ENCODE measurements at regions not wholly inside any gene's neighbourhood (a gene's known extent, or its start where the extent isn't known, plus 50 kb on each side); places are given as distances from the start of the nearest gene placed in this dataset.

GRCh38 chr3:3503411-3503810, 295.8 kb upstream of the LRRN1 start:
- no peaks in the 10 kb centered on the region for H3K4me1 Mint-ChIP-seq (ENCODE audit: insufficient read depth, unreplicated experiment)
- intact Hi-C loops (cut with micrococcal nuclease) = no loop called here
- ChIA-PET POLR2A (no interaction called here), CTCF (no interaction called here)
- no peaks in the 10 kb centered on the region for H3K9me3 Mint-ChIP-seq (ENCODE audit: unreplicated experiment)
- TF ChIP-seq CTCF (IDR thresholded peaks at IDR 0.05; ENCODE audit: unreplicated experiment) = no peak
- DNase-seq (ENCODE audit: unreplicated experiment) = no peak
- H3K27me3 Mint-ChIP-seq (ENCODE audit: insufficient read depth, unreplicated experiment) = peaks cover 19% of the 10 kb centered on the region
- no peaks in the 10 kb centered on the region for H3K36me3 Mint-ChIP-seq (ENCODE audit: insufficient read depth, unreplicated experiment)
- H3K27ac Mint-ChIP-seq (ENCODE audit: low read depth, unreplicated experiment) = no peak overlapping the region
- BruUV-seq (replicated peaks) = no TSS peak
- no peak overlapping the region for H3K4me3 Mint-ChIP-seq (ENCODE audit: unreplicated experiment)

GRCh38 chr3:3499987-3500386, 299.2 kb upstream of the LRRN1 start:
- H3K4me1 Mint-ChIP-seq (ENCODE audit: insufficient read depth, unreplicated experiment) = no peaks in the 10 kb centered on the region
- intact Hi-C loops (cut with micrococcal nuclease) = loop anchor here (10.0 kb wide), 1 partner anchor 495 kb away; no protein-coding TSS in a partner anchor
- H3K36me3 Mint-ChIP-seq (ENCODE audit: insufficient read depth, unreplicated experiment) = no peaks in the 10 kb centered on the region
- no peak for DNase-seq (ENCODE audit: unreplicated experiment)
- H3K4me3 Mint-ChIP-seq (ENCODE audit: unreplicated experiment) = no peak overlapping the region
- H3K27ac Mint-ChIP-seq (ENCODE audit: low read depth, unreplicated experiment) = no peak overlapping the region
- ChIA-PET CTCF (interaction anchor here (1.4 kb wide), 1 partner anchor 772 kb away, joined by 3 read pairs; no protein-coding TSS in a partner anchor), POLR2A (no interaction called here)
- no peaks in the 10 kb centered on the region for H3K9me3 Mint-ChIP-seq (ENCODE audit: unreplicated experiment)
- BruUV-seq (replicated peaks) = no TSS peak
- peaks cover 19% of the 10 kb centered on the region for H3K27me3 Mint-ChIP-seq (ENCODE audit: insufficient read depth, unreplicated experiment)
- TF ChIP-seq CTCF (IDR thresholded peaks at IDR 0.05; ENCODE audit: unreplicated experiment) = no peak

GRCh38 chr3:3499012-3499562, 300.1 kb upstream of the LRRN1 start:
- TF ChIP-seq CTCF (IDR thresholded peaks at IDR 0.05; ENCODE audit: unreplicated experiment) = no peak
- no peak overlapping the region for H3K4me3 Mint-ChIP-seq (ENCODE audit: unreplicated experiment)
- intact Hi-C loops (cut with micrococcal nuclease) = loop anchor here (10.0 kb wide), 1 partner anchor 496 kb away; no protein-coding TSS in a partner anchor
- peaks cover 19% of the 10 kb centered on the region for H3K27me3 Mint-ChIP-seq (ENCODE audit: insufficient read depth, unreplicated experiment)
- H3K9me3 Mint-ChIP-seq (ENCODE audit: unreplicated experiment) = no peaks in the 10 kb centered on the region
- no TSS peak for BruUV-seq (replicated peaks)
- ChIA-PET CTCF (no interaction called here), POLR2A (interaction anchor here (0.7 kb wide), 1 partner anchor 109 kb away, joined by 3 read pairs; no protein-coding TSS in a partner anchor)
- H3K27ac Mint-ChIP-seq (ENCODE audit: low read depth, unreplicated experiment) = no peak overlapping the region
- no peaks in the 10 kb centered on the region for H3K4me1 Mint-ChIP-seq (ENCODE audit: insufficient read depth, unreplicated experiment)
- no peak for DNase-seq (ENCODE audit: unreplicated experiment)
- H3K36me3 Mint-ChIP-seq (ENCODE audit: insufficient read depth, unreplicated experiment) = no peaks in the 10 kb centered on the region

GRCh38 chr3:3495611-3496010, 303.6 kb upstream of the LRRN1 start:
- no peak for DNase-seq (ENCODE audit: unreplicated experiment)
- POLR2A ChIA-PET = no interaction called here
- Mint-ChIP-seq H3K27ac (ENCODE audit: low read depth, unreplicated experiment) (no peak overlapping the region), H3K27me3 (ENCODE audit: insufficient read depth, unreplicated experiment) (peaks cover 9% of the 10 kb centered on the region), H3K4me3 (ENCODE audit: unreplicated experiment) (no peak overlapping the region), H3K36me3 (ENCODE audit: insufficient read depth, unreplicated experiment) (no peaks in the 10 kb centered on the region), H3K9me3 (ENCODE audit: unreplicated experiment) (peaks cover 16% of the 10 kb centered on the region), H3K4me1 (ENCODE audit: insufficient read depth, unreplicated experiment) (no peaks in the 10 kb centered on the region)
- intact Hi-C loops (cut with micrococcal nuclease) = loop anchor here (10.0 kb wide), 1 partner anchor 499 kb away; no protein-coding TSS in a partner anchor
- no peak for TF ChIP-seq CTCF (IDR thresholded peaks at IDR 0.05; ENCODE audit: unreplicated experiment)
- BruUV-seq (replicated peaks) = no TSS peak
- CTCF ChIA-PET = no interaction called here
